Hematopoietic multipotent progenitor cell treated with erythropoietin and hydrocortisone succinate and interleukin-3 and kit ligand, for 4 days (in vitro differentiated cells): ENCODE measurements at regions not wholly inside any gene's neighbourhood (a gene's known extent, or its start where the extent isn't known, plus 50 kb on each side); places are given as distances from the start of the nearest gene placed in this dataset.
A peak's percentile ranks its signal among the peaks of the same experiment; 100 is the strongest.
"Not testable (repeated sequence)": the region's sequence is repeated elsewhere in the genome, so short reads cannot be mapped to it uniquely, and the experiment has no call there.

ENCODE experiments used
- DNase-seq: peaks from one replicate; pipeline ENCODE4 v3.0.0-alpha.2; 2015

- no peak for DNase-seq
These were observed 184.4 kb downstream of the FCRL5 start for GRCh38 chr1:157367870-157368269.

DNA sequence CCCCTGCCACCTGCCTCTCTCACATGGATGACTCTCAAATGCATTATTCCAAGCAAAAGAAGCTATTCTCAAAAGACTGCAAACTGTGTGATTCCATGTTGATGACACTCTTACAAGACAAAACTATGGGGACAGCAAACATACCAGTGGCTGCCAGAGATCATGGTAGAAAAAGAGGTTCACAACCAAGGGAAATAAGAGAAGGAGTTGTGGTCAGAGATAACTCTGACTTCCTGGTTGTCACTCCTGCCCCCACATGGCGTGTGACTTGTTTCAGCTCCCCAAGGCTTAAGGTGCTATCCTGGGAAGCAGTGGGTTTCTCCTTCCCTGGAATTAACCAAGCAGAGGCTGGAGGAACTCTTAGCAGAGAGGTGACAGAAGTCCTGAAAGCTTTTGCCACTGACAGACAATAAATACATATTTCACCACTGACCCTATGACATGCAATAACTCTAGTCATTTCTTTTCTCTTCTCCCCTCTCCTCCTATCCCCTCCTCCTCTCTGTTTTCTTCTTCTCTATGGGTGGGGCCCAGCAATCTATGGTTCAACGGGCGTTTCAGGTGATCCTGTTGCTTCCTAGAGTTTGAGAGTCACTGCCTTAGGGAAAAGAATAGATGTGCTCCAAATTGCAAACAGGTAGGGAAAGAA, 185.1 kb downstream of the FCRL5 start:
- DNase-seq: peak; percentile 77

DNA sequence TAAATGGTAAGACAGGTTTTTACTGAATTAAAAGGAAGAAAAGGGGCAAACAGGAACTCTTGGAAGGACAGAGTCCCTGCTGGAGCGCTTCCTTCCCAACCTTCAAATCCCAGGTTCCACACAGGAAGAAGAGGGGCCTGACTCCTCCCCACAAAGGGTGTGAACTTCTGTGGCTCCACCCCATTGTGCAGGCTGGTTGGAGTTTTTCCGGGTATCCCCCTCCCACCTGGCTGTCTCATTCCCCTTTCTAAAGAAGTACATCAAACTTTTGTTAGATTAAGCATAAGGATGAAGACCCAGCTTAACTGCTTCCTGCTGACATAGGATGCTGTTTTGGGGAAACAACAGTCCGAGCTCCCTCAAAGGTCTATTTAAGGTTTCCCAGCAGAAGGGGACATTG, 187.7 kb downstream of the FCRL5 start:
- no peak for DNase-seq

- peak; percentile 80 for DNase-seq
These were observed 188.6 kb downstream of the FCRL5 start for GRCh38 chr1:157363660-157364140.

- no peak for DNase-seq
These were observed 192.3 kb downstream of the FCRL5 start for GRCh38 chr1:157360023-157360390.

GRCh38 chr1:157359314-157360022, 192.8 kb downstream of the FCRL5 start:
- no peak for DNase-seq

DNA sequence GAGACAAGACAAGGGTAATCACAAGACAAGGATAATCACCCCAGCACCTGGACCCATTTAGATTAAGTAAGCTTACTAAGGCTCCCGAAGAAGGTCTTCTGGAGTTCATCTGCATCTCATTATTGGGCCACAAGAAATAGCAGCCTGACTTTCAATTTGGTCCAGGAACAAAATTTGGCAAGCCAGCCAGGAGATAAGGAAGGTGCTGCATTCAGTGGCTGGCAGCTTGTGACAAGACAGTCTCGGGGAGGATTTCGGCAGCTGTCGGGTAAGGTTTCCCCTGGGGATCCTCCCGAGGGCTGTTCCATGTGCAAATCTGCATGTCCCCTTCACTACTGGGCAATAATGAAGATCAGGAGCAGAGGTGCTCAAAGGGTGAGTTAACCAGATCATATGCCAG, 195.2 kb downstream of the FCRL5 start:
- DNase-seq: peak; percentile 35

DNA sequence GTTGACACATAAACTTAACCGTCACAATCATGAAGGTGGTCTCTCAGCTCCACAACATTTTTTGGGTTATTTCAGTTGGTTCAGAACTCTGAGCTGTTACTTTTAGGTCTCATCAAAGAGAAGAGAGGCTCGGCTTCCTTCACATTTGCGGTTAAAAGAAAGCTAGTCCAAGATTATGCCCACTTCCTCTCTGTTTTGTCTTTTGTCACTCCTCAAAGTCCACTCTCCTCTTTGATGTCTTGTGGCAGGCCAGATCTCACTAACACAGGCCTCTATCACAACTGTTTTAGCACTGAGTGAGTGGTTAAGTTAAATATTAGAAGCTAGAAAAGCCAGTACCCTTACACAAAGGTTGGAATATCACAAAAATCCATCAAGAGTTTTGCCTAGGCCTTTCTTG, 195.7 kb downstream of the FCRL5 start:
- DNase-seq: peak; percentile 57

DNA sequence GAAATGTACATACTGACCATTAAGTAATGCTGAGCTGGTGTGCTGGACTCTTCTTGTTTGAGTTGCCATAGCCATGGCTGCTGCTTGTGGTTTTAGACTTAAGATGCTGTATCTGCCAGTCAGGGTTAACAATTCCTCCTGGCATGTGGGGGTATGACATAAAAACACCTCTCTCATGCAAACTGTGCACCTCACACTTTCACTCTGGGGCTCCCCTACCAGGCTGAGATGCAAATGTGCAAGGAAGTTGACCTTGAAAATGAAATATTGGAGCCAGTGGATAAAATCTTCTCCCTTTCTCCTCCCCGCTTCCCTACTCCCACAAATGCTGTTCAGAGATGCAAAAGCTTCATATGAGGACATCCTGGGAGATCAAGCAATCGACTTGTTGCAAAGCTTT, 198.8 kb downstream of the FCRL5 start:
- DNase-seq: no peak

- DNase-seq: no peak
These were observed 199.4 kb downstream of the FCRL5 start for GRCh38 chr1:157352817-157353408.

GRCh38 chr1:157352216-157352615, 200.1 kb downstream of the FCRL5 start:
- no peak for DNase-seq

DNA sequence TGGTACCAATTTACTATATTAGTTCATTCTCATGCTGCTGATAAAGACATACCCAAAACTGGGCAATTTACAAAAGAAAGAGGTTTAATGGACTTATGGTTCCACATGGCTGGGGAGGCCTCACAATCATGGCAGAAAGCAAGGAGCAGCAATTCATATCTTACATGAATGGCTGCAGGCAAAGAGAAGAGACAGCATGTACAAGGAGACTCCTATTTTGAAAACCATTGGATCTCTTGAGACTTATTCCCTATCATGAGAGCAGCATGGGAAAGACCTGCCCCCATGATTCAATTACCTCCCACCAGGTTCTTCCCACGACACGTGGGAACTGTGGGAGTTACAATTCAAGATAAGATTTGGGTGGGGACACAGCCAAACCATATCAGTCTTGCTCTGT, 200.5 kb downstream of the FCRL5 start:
- not testable (repeated sequence) for DNase-seq

GRCh38 chr1:157348538-157349480, 203.5 kb downstream of the FCRL5 start:
- DNase-seq: peak; percentile 24

GRCh38 chr1:157347506-157347905, 204.8 kb downstream of the FCRL5 start:
- DNase-seq: no peak

DNA sequence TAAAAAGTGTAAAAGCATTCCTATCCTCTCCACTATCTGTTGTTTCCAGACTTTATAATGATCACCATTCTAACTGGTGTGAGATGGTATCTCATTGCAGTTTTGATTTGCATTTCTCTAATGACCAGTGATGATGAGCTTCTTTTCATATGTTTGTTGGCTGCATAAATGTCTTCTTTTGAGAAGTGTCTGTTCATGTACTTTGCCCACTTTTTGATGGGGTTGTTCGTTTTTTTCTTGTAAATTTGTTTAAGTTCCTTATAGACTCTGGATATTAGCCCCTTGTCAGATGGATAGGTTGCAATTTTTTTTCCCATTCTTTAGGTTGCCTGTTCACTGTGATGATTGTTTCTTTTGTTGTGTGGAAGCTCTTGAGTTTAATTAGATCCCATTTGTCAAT, 199.6 kb upstream of the ETV3 start:
- DNase-seq: not testable (repeated sequence)

DNA sequence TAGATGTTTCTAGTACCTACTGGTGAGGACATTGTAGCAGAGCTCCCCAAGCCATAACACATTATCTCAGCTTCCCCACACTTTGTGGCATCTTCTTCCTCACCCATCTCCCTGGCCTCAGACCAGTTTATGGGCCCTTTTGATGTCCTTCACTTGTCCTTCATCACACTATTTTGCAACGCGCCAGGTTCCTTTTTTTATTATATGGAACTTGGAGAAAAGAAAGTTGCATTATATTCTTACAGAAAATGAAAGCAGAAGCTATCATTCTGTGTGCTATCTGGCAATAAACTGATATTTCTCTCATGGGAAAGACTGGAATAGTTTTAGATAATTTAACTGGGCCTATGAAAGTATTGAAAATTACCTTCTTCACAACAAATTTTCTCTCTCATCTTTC, 196.9 kb upstream of the ETV3 start:
- DNase-seq: no peak

DNA sequence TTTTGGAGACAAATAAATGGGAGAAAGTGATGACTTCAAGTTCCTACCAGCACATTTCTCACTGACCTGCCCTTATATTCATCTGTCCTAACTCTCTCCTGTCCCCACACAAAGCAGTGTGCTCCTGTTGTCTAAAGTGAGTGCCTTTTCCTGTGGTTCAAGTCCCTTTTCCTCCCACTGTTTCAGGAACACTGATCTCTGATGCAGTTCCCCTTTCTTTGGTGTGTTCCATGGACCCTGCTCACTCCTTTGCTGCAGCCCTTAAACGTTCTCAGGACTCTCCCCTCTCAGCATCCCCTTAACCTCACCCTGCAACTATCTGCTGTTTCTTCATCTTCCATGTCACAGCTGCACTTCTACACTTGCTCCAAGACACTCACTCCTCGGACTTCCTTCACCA, 195.8 kb upstream of the ETV3 start:
- DNase-seq: no peak

- not testable (repeated sequence) for DNase-seq
These were observed 192.0 kb upstream of the ETV3 start for GRCh38 chr1:157330177-157330576.

DNA sequence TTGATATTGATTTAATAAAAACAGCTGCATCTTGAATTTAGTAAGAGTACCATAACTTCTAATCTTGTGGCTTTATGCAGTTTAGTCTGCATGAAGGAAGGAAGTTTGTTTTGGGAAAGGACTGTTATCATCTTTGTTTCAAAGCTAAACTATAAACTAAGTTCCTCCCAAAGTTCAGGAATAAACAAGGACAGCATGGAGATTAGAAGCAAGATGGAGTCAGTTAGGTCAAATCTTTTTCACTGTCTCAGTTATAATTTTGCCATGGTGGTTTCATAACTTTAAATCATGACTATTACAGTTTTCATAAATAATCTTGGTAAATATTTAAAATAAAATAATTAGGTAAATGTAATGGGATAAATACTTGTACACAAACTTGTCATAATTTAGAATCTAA, 189.9 kb upstream of the ETV3 start:
- not testable (repeated sequence) for DNase-seq

- DNase-seq: no peak
These were observed 188.1 kb upstream of the ETV3 start for GRCh38 chr1:157326173-157326859.

- DNase-seq: peak; percentile 49
These were observed 187.0 kb upstream of the ETV3 start for GRCh38 chr1:157325220-157325619.

DNA sequence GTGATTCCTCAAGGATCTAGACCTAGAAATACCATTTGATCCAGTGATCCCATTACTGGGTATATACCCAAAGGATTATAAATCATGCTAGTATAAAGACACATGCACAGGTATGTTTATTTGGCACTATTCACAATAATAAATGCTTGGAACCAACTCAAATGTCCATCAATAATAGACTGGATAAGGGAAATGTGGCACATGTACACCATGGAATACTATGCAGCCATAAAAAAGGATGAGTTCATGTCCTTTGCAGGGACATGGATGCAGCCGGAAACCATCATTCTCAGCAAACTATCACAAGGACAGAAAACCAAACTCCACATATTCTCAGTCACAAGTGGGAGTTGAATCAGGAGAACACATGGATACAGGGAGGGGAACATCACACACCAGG, 183.8 kb upstream of the ETV3 start:
- DNase-seq: not testable (repeated sequence)
